G401 (cell line): ENCODE measurements at regions not wholly inside any gene's neighbourhood (a gene's known extent, or its start where the extent isn't known, plus 50 kb on each side); places are given as distances from the start of the nearest gene placed in this dataset.
A peak's percentile ranks its signal among the peaks of the same experiment; 100 is the strongest.

Experiments used
- DNase-seq: peaks from one replicate; pipeline ENCODE4 v3.0.0-alpha.2; 2015; ENCODE audit warnings: low spot score
- in situ Hi-C: cut with HindIII; loops from 2 replicates; pipeline ENCODE4 v1.10.0; 2016; ENCODE audit warnings: low sequenced_read_pairs, mixed read lengths

- in situ Hi-C loops = no loop called here
- peak; percentile 55 for DNase-seq
Measured at GRCh38 chr5:32504989-32505596, 60.6 kb upstream of the ZFR start.

GRCh38 chr5:32504329-32504988, 59.9 kb upstream of the ZFR start:
- DNase-seq = no peak
- in situ Hi-C loops = no loop called here

DNA sequence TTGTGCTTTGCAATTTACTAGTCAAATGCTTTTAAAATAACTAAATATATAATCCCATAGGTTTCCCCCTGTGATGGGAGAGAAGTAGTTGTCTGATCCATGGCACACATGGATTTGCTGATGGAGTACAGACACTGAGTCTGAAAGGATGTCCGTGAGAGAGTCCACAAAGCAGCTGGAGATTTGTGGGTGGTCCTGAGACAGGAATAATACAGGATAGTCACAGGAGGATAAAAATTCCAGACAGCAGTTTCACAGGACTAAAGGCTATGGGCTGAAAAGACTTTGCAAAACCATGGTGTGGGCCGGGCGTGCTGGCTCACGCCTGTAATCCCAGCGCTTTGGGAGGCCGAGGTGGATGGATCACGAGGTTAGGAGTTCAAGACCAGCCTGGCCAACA, 58.7 kb upstream of the ZFR start:
- in situ Hi-C loops = no loop called here
- no peak for DNase-seq

DNA sequence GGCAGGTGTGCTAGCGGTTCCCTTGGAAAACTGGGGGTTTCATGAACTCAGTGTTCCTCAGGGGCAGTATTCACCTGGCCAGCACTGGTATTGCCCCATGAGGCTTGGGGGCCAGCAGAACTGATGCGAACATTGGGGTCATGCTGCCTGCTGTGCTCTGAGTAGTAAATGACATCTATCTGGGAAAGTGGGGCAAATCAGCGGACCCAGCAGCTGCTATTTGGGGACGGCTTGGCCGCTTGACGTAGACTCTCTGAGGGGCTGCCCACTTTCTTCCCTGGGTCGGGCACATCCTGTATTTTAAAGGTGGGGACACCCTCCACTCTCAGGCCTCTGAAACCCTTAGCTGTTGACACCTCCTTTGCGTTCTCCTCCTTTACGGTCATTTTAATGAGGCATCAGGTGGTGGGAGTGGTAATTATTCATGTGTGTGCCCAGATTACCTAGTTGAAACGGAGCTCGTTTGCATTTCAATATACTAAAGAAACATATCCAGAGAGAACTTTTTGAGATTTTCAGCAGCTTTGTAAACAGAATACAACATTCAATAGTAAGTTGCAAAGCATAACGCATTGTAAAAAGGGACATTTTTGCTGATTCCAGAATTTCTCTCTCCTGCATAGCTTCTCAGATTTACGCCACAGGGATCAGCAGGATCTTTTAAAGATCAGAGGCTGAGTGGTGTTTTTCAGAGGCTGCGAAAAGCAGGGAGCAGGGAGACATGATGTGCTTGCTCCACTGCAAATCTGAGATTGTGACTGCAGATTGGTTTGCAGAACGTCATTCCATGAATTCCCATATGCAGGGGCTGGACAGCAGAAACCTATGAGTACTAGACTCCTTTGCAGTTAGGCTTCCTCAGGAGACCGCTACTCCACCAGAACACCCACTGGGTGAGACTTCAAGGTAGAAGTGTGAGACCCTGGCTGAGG, 56.8 kb upstream of the ZFR start:
- DNase-seq = no peak
- in situ Hi-C loops = no loop called here

- DNase-seq = no peak
Measured at GRCh38 chr5:32500181-32500580, 55.6 kb upstream of the ZFR start.

DNA sequence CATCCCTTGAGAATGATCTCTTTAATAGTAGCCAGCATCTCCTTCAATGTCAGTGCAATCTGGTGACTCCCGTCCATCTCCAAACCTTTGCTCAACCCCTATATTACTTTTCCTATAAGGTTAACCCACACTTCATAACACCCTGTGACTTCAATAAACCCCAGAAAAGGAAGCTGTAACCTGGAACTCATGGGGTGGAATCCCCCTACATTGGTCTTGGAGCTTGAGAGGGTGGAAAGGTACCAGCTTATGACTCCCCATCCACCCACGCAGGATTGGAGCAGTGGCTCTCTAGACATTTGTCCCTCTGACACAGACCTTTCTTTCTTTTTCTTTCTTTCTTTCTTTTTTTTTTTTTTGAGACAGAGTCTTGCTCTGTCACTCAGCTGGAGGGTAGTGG, 54.7 kb upstream of the ZFR start:
- no peak for DNase-seq
- in situ Hi-C loops = no loop called here

More at GRCh38 chr5:32500181-32500580, 55.6 kb upstream of the ZFR start:
- in situ Hi-C loops = no loop called here

- in situ Hi-C loops = no loop called here
- DNase-seq = no peak
Measured at GRCh38 chr5:32498484-32498883, 53.9 kb upstream of the ZFR start.

- DNase-seq = no peak
- in situ Hi-C loops = no loop called here
Measured at GRCh38 chr5:32496104-32496503, 51.6 kb upstream of the ZFR start.

DNA sequence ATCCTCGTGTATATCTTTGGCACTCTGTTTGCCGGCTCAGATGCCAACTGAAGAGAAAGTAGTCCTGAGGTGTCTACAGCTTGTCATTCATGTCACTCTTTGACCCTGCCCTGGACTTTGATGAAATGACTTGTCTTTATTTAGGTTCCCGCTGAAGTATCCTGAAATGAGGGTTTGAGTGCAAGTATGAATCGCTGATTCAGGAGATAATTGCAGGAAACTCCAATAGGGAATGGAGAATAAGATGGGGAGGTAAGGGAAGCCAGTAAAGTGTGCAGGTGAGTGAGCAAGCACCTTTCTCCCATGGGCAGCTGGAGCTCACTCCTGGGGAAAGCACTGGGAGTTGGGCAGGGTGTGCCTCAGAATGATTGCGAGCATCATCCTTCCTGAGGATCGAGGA, 50.3 kb upstream of the ZFR start:
- in situ Hi-C loops = no loop called here
- DNase-seq = no peak
